Stimulated activated CD8-positive, alpha-beta memory T cell treated with anti-CD3 and anti-CD28 coated beads, Interleukin-7, amount 100 ng/mL, for 24 hours (primary cell): ENCODE measurements at regions not wholly inside any gene's neighbourhood (a gene's known extent, or its start where the extent isn't known, plus 50 kb on each side); places are given as distances from the start of the nearest gene placed in this dataset.
"Not testable (repeated sequence)": the region's sequence is repeated elsewhere in the genome, so short reads cannot be mapped to it uniquely, and the experiment has no call there.

Experiments used
- DNase-seq: peaks from one replicate; pipeline ENCODE4 v3.0.0-alpha.2; 2020; ENCODE audit warnings: low read depth

- DNase-seq, result no peak
Measured at GRCh38 chr13:59415498-59415897, 748.2 kb downstream of the DIAPH3 start.

DNA sequence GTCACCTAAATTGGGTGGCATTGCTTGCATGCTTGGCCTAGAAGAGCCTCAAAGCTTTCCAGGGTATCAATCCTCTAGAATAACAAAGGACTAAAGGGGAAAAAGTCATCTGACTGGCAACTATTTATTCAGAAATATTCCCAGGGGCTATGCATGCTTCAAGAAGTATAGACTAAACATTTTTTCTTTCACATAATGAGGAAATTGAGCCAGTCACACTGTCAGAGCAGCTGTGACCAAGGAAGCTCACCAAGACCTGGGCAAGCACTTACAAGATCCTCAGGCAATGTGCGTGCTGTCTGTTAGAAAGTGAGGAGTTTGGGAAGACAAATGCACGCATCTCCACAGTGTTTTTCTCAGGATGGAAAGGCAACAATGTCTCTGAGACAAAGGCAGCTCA, 747.2 kb downstream of the DIAPH3 start:
- DNase-seq, result no peak

DNA sequence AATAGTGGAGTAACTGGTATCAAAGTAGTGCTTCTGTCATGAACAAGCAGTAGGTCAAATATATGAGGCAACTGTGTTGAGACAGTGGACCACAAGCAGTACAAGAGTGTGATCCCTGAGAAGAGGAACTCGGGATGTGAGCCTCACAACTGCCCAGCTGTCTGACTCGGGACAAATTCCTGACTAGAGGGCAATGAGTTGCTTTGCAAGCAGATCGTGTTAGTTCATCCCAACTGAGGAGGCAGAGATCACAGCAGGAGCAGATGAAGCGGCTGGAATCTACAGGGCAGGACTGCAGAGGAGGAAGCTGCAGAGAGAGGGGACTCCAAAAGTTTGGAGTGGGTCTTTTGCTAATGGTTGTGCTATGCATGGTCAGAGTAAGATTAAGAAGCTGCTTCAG, 741.1 kb downstream of the DIAPH3 start:
- DNase-seq, result no peak

- no peak for DNase-seq
Measured at GRCh38 chr13:59423708-59424340, 739.9 kb downstream of the DIAPH3 start.

GRCh38 chr13:59424661-59425060, 739.1 kb downstream of the DIAPH3 start:
- DNase-seq, result no peak

DNA sequence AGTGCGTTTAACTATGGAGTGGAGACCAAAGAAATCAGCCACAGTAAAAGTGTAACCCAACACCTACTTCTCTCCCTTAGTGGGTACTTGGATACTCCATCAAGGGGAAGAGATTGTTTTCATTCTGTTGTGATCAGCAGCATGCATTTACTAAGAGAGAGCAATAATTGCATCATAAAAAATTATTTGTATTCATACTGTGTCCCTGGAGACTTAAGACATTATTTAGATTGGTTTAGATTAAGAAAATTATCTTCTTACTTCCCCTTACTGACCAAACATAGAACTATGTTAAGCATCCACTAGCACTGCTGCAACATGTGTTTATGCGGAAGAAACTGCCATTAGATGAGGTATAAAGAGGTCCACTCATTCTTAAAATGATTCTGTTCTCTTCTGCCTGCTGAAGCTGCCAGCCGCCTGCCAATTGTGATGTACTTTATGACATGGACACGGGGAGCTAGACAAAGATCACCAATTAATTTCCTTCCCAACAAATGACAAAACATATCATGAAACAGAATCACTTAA, 738.5 kb downstream of the DIAPH3 start:
- no peak for DNase-seq

- no peak for DNase-seq
Measured at GRCh38 chr13:59435024-59435423, 728.7 kb downstream of the DIAPH3 start.

- no peak for DNase-seq
Measured at GRCh38 chr13:59437544-59438301, 726.0 kb downstream of the DIAPH3 start.

DNA sequence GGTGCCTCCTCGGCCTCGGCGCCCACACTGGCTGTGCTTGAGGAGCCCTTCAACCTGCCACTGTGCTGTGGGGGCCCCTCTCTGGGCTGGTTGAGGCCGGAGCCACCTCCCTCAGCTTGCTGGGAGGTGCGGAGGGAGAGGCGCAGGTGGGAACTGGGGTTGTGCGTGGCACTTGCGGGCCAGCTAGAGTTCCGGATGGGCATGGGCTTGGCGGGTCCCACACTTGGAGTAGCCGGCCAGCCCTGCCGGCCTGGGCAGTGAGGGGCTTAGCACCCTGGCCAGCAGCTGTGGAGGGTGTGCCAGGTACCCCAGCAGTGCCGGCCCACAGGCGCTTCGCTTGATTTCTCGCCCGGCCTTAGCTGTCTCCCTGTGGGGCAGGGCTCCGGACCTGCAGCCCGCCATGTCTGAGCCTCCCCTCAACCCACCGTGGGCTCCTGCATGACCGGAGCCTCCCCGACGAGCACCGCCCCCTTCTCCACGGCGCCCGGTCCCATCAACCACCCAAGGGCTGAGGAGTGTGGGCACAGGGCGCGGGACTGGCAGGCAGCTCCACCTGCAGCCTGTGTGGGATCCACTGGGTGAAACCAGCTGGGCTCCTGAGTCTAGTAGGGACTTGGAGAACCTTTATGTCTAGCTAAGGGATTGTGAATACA, 723.8 kb downstream of the DIAPH3 start:
- DNase-seq, result no peak

DNA sequence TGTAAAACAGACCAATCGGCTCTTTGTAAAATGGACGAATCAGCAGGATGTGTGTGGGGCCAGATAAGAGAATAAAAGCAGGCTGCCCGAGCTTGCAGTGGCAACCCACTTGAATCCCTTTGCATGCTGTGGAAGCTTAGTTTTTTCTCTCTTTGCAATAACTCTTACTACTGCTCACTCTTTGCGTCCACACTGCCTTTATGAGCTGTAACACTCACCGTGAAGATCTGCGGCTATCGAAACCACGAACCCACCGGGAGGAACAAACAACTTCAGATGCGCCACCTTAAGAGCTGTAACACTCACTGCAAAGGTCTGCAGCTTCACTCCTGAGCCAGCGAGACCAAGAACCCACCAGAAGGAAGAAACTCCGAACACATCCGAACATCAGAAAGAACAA, 722.7 kb downstream of the DIAPH3 start:
- not testable (repeated sequence) for DNase-seq

- DNase-seq, result no peak
Measured at GRCh38 chr13:59441596-59442280, 722.0 kb downstream of the DIAPH3 start.

DNA sequence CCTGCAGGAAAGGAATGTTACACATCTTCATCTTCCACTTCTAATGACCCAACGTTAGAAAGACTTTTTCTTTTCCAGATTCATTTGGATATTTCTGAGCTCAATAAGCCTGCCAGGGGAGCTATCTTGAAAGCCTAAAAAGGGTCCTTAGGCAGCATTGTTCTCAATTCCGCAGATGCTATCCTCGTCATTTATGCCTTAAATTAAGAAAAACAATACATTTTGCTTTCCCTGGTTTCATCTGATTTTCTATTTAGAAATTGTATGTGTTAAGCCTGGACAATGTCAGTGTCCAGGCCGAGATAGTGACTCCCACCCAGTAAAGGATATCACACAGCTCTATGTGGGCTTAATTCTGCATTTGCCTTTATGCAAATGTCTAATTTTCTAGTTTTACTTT, 721.3 kb downstream of the DIAPH3 start:
- no peak for DNase-seq

- DNase-seq, result no peak
Measured at GRCh38 chr13:59442944-59443486, 720.7 kb downstream of the DIAPH3 start.

GRCh38 chr13:59444210-59444857, 719.4 kb downstream of the DIAPH3 start:
- no peak for DNase-seq

DNA sequence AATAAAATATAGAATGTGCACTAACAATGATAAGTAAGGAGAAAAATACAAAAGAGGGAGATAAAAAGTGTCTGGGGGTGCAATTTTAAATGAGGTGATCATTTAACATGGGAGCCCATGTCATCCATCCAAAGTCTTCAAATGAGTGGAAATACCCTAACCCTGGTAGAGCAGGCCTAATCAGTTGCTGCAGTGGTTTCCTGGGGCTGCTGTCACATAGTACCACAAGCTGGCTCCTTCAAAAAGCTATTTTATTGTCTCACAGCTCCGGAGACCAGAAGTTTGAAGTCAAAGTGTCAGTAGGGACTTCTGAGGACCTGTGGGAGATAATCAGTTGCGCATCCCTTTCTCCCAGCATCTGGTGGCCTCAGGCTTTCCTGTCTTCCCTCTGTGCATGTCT, 717.9 kb downstream of the DIAPH3 start:
- no peak for DNase-seq

GRCh38 chr13:59446391-59446790, 717.3 kb downstream of the DIAPH3 start:
- DNase-seq, result no peak

GRCh38 chr13:59447031-59447430, 716.7 kb downstream of the DIAPH3 start:
- DNase-seq, result no peak

- DNase-seq, result no peak
Measured at GRCh38 chr13:59447846-59448620, 715.7 kb downstream of the DIAPH3 start.

GRCh38 chr13:59449750-59450149, 714.0 kb downstream of the DIAPH3 start:
- no peak for DNase-seq

GRCh38 chr13:59450229-59450628, 713.5 kb downstream of the DIAPH3 start:
- no peak for DNase-seq

DNA sequence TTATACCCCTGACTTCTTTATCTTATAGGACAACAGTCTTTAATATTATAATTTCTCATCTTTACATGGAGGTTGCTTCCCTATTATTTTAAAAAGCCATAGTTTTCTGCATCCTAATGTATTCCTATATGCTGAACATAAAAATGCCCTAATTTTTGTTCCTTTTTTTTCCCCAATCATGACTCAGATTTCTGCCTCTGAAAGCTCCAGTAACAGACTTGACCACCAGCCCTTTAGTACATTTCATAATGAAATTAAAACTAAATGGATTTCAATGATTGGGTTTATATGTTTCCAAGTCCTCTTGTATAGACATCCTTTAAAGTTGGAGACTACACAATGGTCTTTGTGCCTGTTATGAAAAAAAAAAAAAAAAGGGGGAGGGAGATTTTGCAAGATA, 712.5 kb downstream of the DIAPH3 start:
- no peak for DNase-seq
